Keratinocyte (primary cell): ENCODE measurements at regions not wholly inside any gene's neighbourhood (a gene's known extent, or its start where the extent isn't known, plus 50 kb on each side); places are given as distances from the start of the nearest gene placed in this dataset.

Experiments
- DNase-seq: peaks from one replicate; pipeline ENCODE4 v3.0.0-alpha.2; 2011; ENCODE audit warnings: low read depth, missing footprints, low spot score
- FAIRE-seq: peaks from 2 replicates; lab custom pipeline; 2011; peaks lifted over from hg19 to GRCh38; lab: Jason Lieb, UNC
- H2AFZ ChIP-seq: 2 replicates; pipeline ENCODE4 v1.6.0; 2012; ENCODE audit warnings: low read length, control low read depth, inconsistent platforms; ENCODE audit not compliant: control insufficient read depth
- H3K27ac ChIP-seq: 2 replicates; pipeline ENCODE4 v1.5.1; 2011; ENCODE audit warnings: low read length; ENCODE audit not compliant: control insufficient read depth, insufficient read depth
- H3K27me3 ChIP-seq: 3 replicates; pipeline ENCODE4 v1.6.0; 2011; ENCODE audit warnings: low read length; ENCODE audit not compliant: control insufficient read depth, insufficient read depth; ENCODE audit errors: extremely low read depth
- H3K36me3 ChIP-seq, 2 experiments: 2 replicates in 1 of 2; 3 replicates in 1 of 2; pipeline ENCODE4 v1.5.1; 2011; ENCODE audit warnings: low read length in 2 of 2, mild to moderate bottlenecking in 1 of 2; ENCODE audit not compliant: control insufficient read depth in 2 of 2, insufficient read depth in 2 of 2; ENCODE audit errors: extremely low read depth in 1 of 2
- H3K4me1 ChIP-seq: 3 replicates; pipeline ENCODE4 v1.5.1; 2011; ENCODE audit warnings: low read length; ENCODE audit not compliant: control insufficient read depth, insufficient read depth; ENCODE audit errors: extremely low read depth
- H3K4me2 ChIP-seq: 3 replicates; pipeline ENCODE4 v1.6.0; 2011; ENCODE audit warnings: low read depth, low read length; ENCODE audit not compliant: control insufficient read depth, insufficient read depth; ENCODE audit errors: extremely low read depth
- H3K4me3 ChIP-seq, 3 experiments: fragments of 200-600 bp in 1 of 3; sonication (generic) in 1 of 3; 2 replicates in 2 of 3; 3 replicates in 1 of 3; pipeline ENCODE4 v1.5.1; 2011 to 2016; ENCODE audit warnings: low read length in 3 of 3, mild to moderate bottlenecking in 3 of 3, control low read depth in 2 of 3, inconsistent platforms in 1 of 3, low read depth in 1 of 3, mixed read lengths in 1 of 3, mixed run types in 1 of 3, moderate library complexity in 1 of 3; ENCODE audit not compliant: control insufficient read depth in 2 of 3, insufficient read depth in 2 of 3; ENCODE audit errors: extremely low read depth in 1 of 3
- H3K79me2 ChIP-seq: 2 replicates; pipeline ENCODE4 v1.6.0; 2012; ENCODE audit warnings: low read length; ENCODE audit not compliant: control insufficient read depth, insufficient read depth
- H3K9ac ChIP-seq: 3 replicates; pipeline ENCODE4 v1.6.0; 2011; ENCODE audit warnings: low read length; ENCODE audit not compliant: control insufficient read depth, insufficient read depth; ENCODE audit errors: extremely low read depth
- H3K9me1 ChIP-seq: 3 replicates; pipeline ENCODE4 v1.6.0; 2011; ENCODE audit warnings: low read length; ENCODE audit not compliant: control insufficient read depth, insufficient read depth; ENCODE audit errors: extremely low read depth
- H3K9me3 ChIP-seq: 2 replicates; pipeline ENCODE4 v1.5.1; 2012; ENCODE audit warnings: low read depth, low read length; ENCODE audit not compliant: control insufficient read depth
- H4K20me1 ChIP-seq: 3 replicates; pipeline ENCODE4 v1.6.0; 2011; ENCODE audit warnings: low read length; ENCODE audit not compliant: control insufficient read depth, insufficient read depth; ENCODE audit errors: extremely low read depth
- CTCF ChIP-seq, 3 experiments: IDR thresholded peaks in 1 of 3; conservative IDR thresholded peaks in 1 of 3; optimal IDR thresholded peaks in 1 of 3; 2 replicates in 2 of 3; 3 replicates in 1 of 3; pipeline versions ENCODE3 to v1.5.1; 2011; ENCODE audit warnings: low read length in 3 of 3, mild to moderate bottlenecking in 3 of 3, moderate library complexity in 2 of 3, control low read depth in 1 of 3, inconsistent platforms in 1 of 3; ENCODE audit not compliant: insufficient read depth in 2 of 3; ENCODE audit errors: extremely low read depth in 1 of 3
- EZH2 ChIP-seq: IDR thresholded peaks from one replicate; pipeline ENCODE4 v1.6.1; 2012; ENCODE audit warnings: inconsistent platforms, mild to moderate bottlenecking, low read length, moderate library complexity
- dilution Hi-C: fragments of 300-500 bp; cut with MboI; formaldehyde crosslinking; loops from one replicate; pipeline ENCODE4 v1.7.0; 2020; ENCODE audit warnings: low sequenced_read_pairs; ENCODE audit not compliant: extremely low pct_ligation_motif_present

DNA sequence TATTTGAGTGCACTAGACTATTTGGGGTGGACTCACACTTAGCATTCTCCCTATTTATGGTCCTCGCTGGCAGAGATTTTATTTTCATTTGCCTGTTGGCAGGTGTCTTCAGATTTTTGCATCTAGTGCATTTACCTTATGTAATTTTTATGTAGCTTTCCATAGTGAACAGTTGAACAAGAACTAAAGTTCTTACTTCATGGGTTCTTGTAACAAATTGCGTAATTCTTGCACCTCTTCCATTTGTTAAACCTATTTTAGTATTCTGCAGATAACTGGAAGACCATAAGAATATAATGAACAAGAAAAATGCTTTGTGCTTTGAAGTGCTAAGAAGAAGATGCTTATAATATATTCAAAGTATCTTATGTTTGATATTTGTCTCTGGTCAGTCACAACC lies 252.8 kb upstream of the MMS22L start:
- H3K36me3 ChIP-seq, result no peaks in the 10 kb centered on the region
- H2AFZ ChIP-seq, result no peak overlapping the region
- FAIRE-seq (no peak), DNase-seq (no peak)
- no peaks in the 10 kb centered on the region for H3K79me2 ChIP-seq
- H3K27ac ChIP-seq, result no peak overlapping the region
- no peaks in the 10 kb centered on the region for H3K9me3 ChIP-seq
- TF ChIP-seq CTCF (optimal IDR thresholded peaks at IDR 0.05 in 1 of 3, IDR thresholded peaks at IDR 0.05 in 1 of 3, conservative IDR thresholded peaks at IDR 0.05 in 1 of 3; ENCODE audit: extremely low read depth in 1 of 3, insufficient read depth in 2 of 3, low read length in 3 of 3) (no peak), EZH2 (no peak)
- H3K4me2 ChIP-seq, result no peak overlapping the region
- no peak overlapping the region for H3K4me3 ChIP-seq
- no peak overlapping the region for H3K9ac ChIP-seq
- no peaks in the 10 kb centered on the region for H3K9me1 ChIP-seq
- H4K20me1 ChIP-seq, result no peaks in the 10 kb centered on the region
- dilution Hi-C loops, result no loop called here
- no peaks in the 10 kb centered on the region for H3K27me3 ChIP-seq
- no peaks in the 10 kb centered on the region for H3K4me1 ChIP-seq

GRCh38 chr6:97548354-97548753 lies 265.3 kb upstream of the MMS22L start:
- H3K4me1 ChIP-seq, result no peaks in the 10 kb centered on the region
- H3K9me3 ChIP-seq, result no peaks in the 10 kb centered on the region
- no peak for DNase-seq
- dilution Hi-C loops, result no loop called here
- H4K20me1 ChIP-seq, result no peaks in the 10 kb centered on the region
- H3K36me3 ChIP-seq, result no peaks in the 10 kb centered on the region
- H3K4me3 ChIP-seq, result no peak overlapping the region
- TF ChIP-seq CTCF (optimal IDR thresholded peaks at IDR 0.05 in 1 of 3, IDR thresholded peaks at IDR 0.05 in 1 of 3, conservative IDR thresholded peaks at IDR 0.05 in 1 of 3; ENCODE audit: extremely low read depth in 1 of 3, insufficient read depth in 2 of 3, low read length in 3 of 3), result no peak
- no peak for TF ChIP-seq EZH2
- no peaks in the 10 kb centered on the region for H3K79me2 ChIP-seq
- no peak overlapping the region for H2AFZ ChIP-seq
- no peak overlapping the region for H3K4me2 ChIP-seq
- no peak for FAIRE-seq
- H3K27me3 ChIP-seq, result no peaks in the 10 kb centered on the region
- no peak overlapping the region for H3K27ac ChIP-seq
- H3K9ac ChIP-seq, result no peak overlapping the region
- H3K9me1 ChIP-seq, result no peaks in the 10 kb centered on the region
